BJ (cell line): ENCODE measurements at regions not wholly inside any gene's neighbourhood (a gene's known extent, or its start where the extent isn't known, plus 50 kb on each side); places are given as distances from the start of the nearest gene placed in this dataset.
"Not testable (repeated sequence)": the region's sequence is repeated elsewhere in the genome, so short reads cannot be mapped to it uniquely, and the experiment has no call there.

ENCODE experiments used
- CTCF ChIA-PET: fragments of 350-600 bp; formaldehyde crosslinking; extraction: SDS; loops from one replicate; lab custom pipeline; 2021; ENCODE audit warnings: antibody characterized with exemption, inconsistent platforms; lab: Yijun Ruan, JAX
- POLR2A ChIA-PET: fragments of 300-600 bp; sonication (Branson Sonifier 250); formaldehyde crosslinking; extraction: SDS; loops from one replicate; lab custom pipeline; 2021; ENCODE audit warnings: antibody characterized with exemption; lab: Charles Lee
- DNase-seq: peaks from one replicate; pipeline ENCODE4 v3.0.0-alpha.2; 2011; ENCODE audit warnings: low read depth
- H3K27me3 ChIP-seq: 2 replicates; pipeline ENCODE4 v1.6.0; 2011; ENCODE audit warnings: low read length; ENCODE audit not compliant: control insufficient read depth, insufficient read depth
- H3K36me3 ChIP-seq: 2 replicates; pipeline ENCODE4 v1.5.1; 2011; ENCODE audit warnings: low read length; ENCODE audit not compliant: control insufficient read depth, insufficient read depth
- H3K4me3 ChIP-seq: 2 replicates; pipeline ENCODE4 v1.5.1; 2011; ENCODE audit warnings: low read depth, mild to moderate bottlenecking, control low read depth, low read length
- CTCF ChIP-seq: IDR thresholded peaks from 2 replicates; pipeline ENCODE4 v1.5.1; 2011; ENCODE audit warnings: low read depth, mild to moderate bottlenecking, control low read depth, inconsistent platforms, low read length, moderate library complexity; ENCODE audit not compliant: insufficient read depth

DNA sequence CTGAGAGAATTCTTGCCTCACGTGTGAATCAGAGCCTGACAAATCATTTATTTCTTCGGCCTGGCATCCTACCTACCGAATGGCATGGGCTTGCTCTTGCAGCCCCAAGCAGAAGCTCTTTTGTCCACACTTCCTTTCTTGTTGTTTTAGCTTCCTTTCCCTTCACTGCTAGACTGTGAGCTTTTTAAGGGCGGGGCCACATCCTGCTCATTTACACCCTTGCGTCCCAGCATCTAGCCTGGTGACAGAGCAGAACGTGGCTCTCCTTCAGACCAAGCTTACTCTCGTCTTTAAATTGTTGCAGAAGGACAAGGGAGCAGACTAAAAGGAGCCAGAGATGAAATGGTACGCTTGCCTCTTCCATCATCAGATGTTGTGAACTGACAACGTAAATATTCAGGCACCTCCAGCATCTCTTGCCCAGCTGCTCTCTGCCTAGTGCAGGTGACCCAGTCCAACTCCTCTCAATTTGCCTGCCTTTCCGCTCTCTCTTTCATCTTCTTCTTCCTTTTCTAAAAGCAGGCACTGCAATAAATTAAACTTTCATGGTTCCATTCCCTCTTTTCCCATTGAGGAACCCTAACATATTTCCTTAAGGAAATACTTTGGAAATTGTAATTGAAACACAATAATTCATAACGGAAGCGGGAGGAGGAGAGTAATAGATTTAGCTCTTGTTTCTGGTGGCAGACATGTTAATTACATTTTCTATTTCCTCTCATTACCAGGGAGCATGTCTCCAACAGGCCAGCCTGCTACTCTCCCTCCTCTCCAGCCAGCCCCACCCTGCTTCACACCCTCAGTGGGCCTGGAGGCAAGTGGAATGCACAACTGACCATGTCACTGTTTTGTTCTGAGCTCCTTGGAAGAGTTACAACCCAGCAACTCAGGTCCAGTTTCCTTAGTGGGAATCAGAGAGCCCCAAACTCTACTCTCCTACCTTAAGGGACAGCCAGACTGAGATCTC, 228.1 kb upstream of the TRIB2 start:
- H3K4me3 ChIP-seq, result no peak overlapping the region
- H3K27me3 ChIP-seq, result 0 out of 2 replicates have a peak, but pooled peaks cover 1% of the 10 kb centered on the region
- POLR2A ChIA-PET, result no interaction called here
- H3K36me3 ChIP-seq, result no peaks in the 10 kb centered on the region
- no peak for TF ChIP-seq CTCF
- DNase-seq, result no peak
- CTCF ChIA-PET, result interaction anchor here (0.8 to 1.3 kb wide), 2 partner anchors 9 to 443 kb away, joined by 3 to 4 read pairs; no protein-coding TSS in a partner anchor

DNA sequence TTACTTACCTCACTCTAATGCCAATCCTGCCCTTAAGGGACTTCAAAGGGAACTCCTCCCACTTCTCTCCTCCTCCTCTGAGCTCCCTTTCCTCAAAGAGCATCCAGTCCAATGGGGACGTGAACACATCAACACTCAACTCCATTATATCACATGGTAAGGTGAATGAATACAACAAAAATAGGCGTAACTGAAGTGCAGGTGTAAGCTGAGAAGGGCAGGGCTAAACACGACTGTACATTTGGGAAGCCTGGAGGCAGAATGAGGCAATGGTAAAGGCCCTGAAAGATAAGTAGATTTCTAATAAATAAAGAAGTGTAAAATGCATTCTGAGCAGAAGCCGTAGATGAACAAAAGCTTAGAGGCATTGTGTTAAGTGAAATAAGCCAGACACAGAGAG, 226.1 kb upstream of the TRIB2 start:
- H3K4me3 ChIP-seq, result no peak overlapping the region
- POLR2A ChIA-PET, result interaction anchor here (0.6 kb wide), 1 partner anchor 585 kb away, joined by 3 read pairs; no protein-coding TSS in a partner anchor
- no peak for DNase-seq
- no peak for TF ChIP-seq CTCF
- 0 out of 2 replicates have a peak, but pooled peaks cover 1% of the 10 kb centered on the region for H3K27me3 ChIP-seq
- H3K36me3 ChIP-seq, result no peaks in the 10 kb centered on the region
- CTCF ChIA-PET, result no interaction called here

GRCh38 chr2:12492360-12492759, 224.4 kb upstream of the TRIB2 start:
- POLR2A ChIA-PET, result not testable (repeated sequence)

DNA sequence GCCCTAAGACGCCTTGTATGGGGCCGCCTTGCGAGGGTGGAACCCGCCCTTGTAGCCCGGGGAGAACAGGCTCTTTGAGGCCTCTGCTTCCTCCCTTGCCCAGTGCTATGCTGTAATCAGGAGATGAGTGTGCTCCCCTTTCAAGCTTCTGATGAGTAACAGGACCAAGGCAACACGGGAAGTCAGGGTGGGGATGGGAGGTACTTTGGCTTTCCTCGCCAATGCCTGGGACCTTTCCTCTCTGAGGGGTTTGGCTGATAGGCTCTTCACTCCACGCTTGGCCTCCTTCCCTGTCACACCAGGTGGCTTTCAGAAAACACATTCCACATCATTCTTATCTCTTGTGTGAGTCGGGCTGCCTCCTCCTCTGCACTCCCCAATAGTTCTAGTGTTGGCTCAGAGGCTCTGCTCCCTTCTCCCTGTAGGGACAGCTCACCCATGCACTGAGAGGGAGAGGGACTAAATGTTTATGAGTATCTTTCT, 223.7 kb upstream of the TRIB2 start:
- DNase-seq, result no peak
- Histone ChIP-seq H3K27me3 (no peaks in the 10 kb centered on the region; the same call in 1 of the 2 replicates), H3K36me3 (no peaks in the 10 kb centered on the region), H3K4me3 (no peak overlapping the region)
- ChIA-PET POLR2A (no interaction called here), CTCF (no interaction called here)
- TF ChIP-seq CTCF, result no peak

More at GRCh38 chr2:12492360-12492759, 224.4 kb upstream of the TRIB2 start:
- DNase-seq, H3K4me3 ChIP-seq, H3K36me3 ChIP-seq, H3K27me3 ChIP-seq, CTCF ChIA-PET: not testable (repeated sequence)

GRCh38 chr2:12495247-12495868, 221.4 kb upstream of the TRIB2 start:
- ChIA-PET CTCF (interaction anchor here (1.0 kb wide), 1 partner anchor 24 kb away, joined by 3 read pairs; no protein-coding TSS in a partner anchor), POLR2A (no interaction called here)
- no peak for TF ChIP-seq CTCF
- no peaks in the 10 kb centered on the region for H3K36me3 ChIP-seq
- H3K27me3 ChIP-seq, result no peaks in the 10 kb centered on the region; the same call in 1 of the 2 replicates
- no peak for DNase-seq
- H3K4me3 ChIP-seq, result no peak overlapping the region
